ENCODE measurements at regions not wholly inside any gene's neighbourhood (a gene's known extent, or its start where the extent isn't known, plus 50 kb on each side); places are given as distances from the start of the nearest gene placed in this dataset.

GRCh38 chr3:162521669-162522068 is 1025.1 kb downstream of the OTOL1 start:
- POLR2A ChIA-PET, result no interaction called here
- H3K27ac Mint-ChIP-seq, result no peak overlapping the region
- no peaks in the 10 kb centered on the region for H3K9me3 Mint-ChIP-seq
- DNase-seq, result no peak
- no peaks in the 10 kb centered on the region for H3K27me3 Mint-ChIP-seq
- H3K4me1 Mint-ChIP-seq, result no peaks in the 10 kb centered on the region
- H3K36me3 Mint-ChIP-seq (ENCODE audit: low read depth), result no peaks in the 10 kb centered on the region
- H3K4me3 Mint-ChIP-seq, result no peak overlapping the region
- CTCF ChIA-PET, result no interaction called here

GRCh38 chr3:162525066-162525742 is 1028.6 kb downstream of the OTOL1 start:
- H3K4me1 Mint-ChIP-seq, result no peaks in the 10 kb centered on the region
- H3K36me3 Mint-ChIP-seq (ENCODE audit: low read depth), result no peaks in the 10 kb centered on the region
- H3K27me3 Mint-ChIP-seq, result no peaks in the 10 kb centered on the region
- H3K4me3 Mint-ChIP-seq, result no peak overlapping the region
- POLR2A ChIA-PET, result no interaction called here
- CTCF ChIA-PET, result no interaction called here
- DNase-seq, result no peak
- H3K9me3 Mint-ChIP-seq, result peaks cover 2% of the 10 kb centered on the region
- H3K27ac Mint-ChIP-seq, result no peak overlapping the region

- Mint-ChIP-seq H3K27ac (no peak overlapping the region), H3K36me3 (ENCODE audit: low read depth) (no peaks in the 10 kb centered on the region), H3K4me3 (no peak overlapping the region), H3K27me3 (no peaks in the 10 kb centered on the region), H3K4me1 (no peaks in the 10 kb centered on the region), H3K9me3 (peaks cover 2% of the 10 kb centered on the region)
- POLR2A ChIA-PET, result no interaction called here
- CTCF ChIA-PET, result no interaction called here
- no peak for DNase-seq
These were observed 1029.2 kb downstream of the OTOL1 start for GRCh38 chr3:162525771-162526170.

- Mint-ChIP-seq H3K4me3 (no peak overlapping the region), H3K27ac (no peak overlapping the region), H3K9me3 (no peaks in the 10 kb centered on the region), H3K27me3 (no peaks in the 10 kb centered on the region), H3K4me1 (no peaks in the 10 kb centered on the region), H3K36me3 (ENCODE audit: low read depth) (no peaks in the 10 kb centered on the region)
- no peak for DNase-seq
- ChIA-PET CTCF (no interaction called here), POLR2A (no interaction called here)
These were observed 1037.8 kb downstream of the OTOL1 start for GRCh38 chr3:162534431-162534830.

- no peak for DNase-seq
- CTCF ChIA-PET, result interaction anchor here (0.7 kb wide), 1 partner anchor 20 kb away, joined by 3 read pairs; no protein-coding TSS in a partner anchor
- Mint-ChIP-seq H3K27me3 (no peaks in the 10 kb centered on the region), H3K36me3 (ENCODE audit: low read depth) (no peaks in the 10 kb centered on the region), H3K27ac (no peak overlapping the region), H3K9me3 (no peaks in the 10 kb centered on the region), H3K4me3 (no peak overlapping the region), H3K4me1 (no peaks in the 10 kb centered on the region)
- POLR2A ChIA-PET, result no interaction called here
These were observed 1041.9 kb downstream of the OTOL1 start for GRCh38 chr3:162538491-162538890.

- no peak overlapping the region for H3K4me3 Mint-ChIP-seq
- H3K27me3 Mint-ChIP-seq, result no peaks in the 10 kb centered on the region
- no peaks in the 10 kb centered on the region for H3K4me1 Mint-ChIP-seq
- no peak overlapping the region for H3K27ac Mint-ChIP-seq
- POLR2A ChIA-PET, result no interaction called here
- CTCF ChIA-PET, result interaction anchor here (0.7 kb wide), 1 partner anchor 20 kb away, joined by 3 read pairs; no protein-coding TSS in a partner anchor
- DNase-seq, result no peak
- H3K9me3 Mint-ChIP-seq, result no peaks in the 10 kb centered on the region
- H3K36me3 Mint-ChIP-seq (ENCODE audit: low read depth), result no peaks in the 10 kb centered on the region
These were observed 1042.3 kb downstream of the OTOL1 start for GRCh38 chr3:162538906-162539305.

- no peaks in the 10 kb centered on the region for H3K9me3 Mint-ChIP-seq
- no peaks in the 10 kb centered on the region for H3K36me3 Mint-ChIP-seq (ENCODE audit: low read depth)
- H3K4me1 Mint-ChIP-seq, result no peaks in the 10 kb centered on the region
- no peak for DNase-seq
- ChIA-PET CTCF (no interaction called here), POLR2A (no interaction called here)
- H3K4me3 Mint-ChIP-seq, result no peak overlapping the region
- H3K27me3 Mint-ChIP-seq, result no peaks in the 10 kb centered on the region
- H3K27ac Mint-ChIP-seq, result no peak overlapping the region
These were observed 1043.8 kb downstream of the OTOL1 start for GRCh38 chr3:162540421-162540820.

GRCh38 chr3:162541923-162542322 is 1045.3 kb downstream of the OTOL1 start:
- POLR2A ChIA-PET, result no interaction called here
- no peaks in the 10 kb centered on the region for H3K9me3 Mint-ChIP-seq

GRCh38 chr3:162544246-162544645 is 1047.6 kb downstream of the OTOL1 start:
- H3K27ac Mint-ChIP-seq, result no peak overlapping the region
- ChIA-PET POLR2A (no interaction called here), CTCF (no interaction called here)
- H3K27me3 Mint-ChIP-seq, result no peaks in the 10 kb centered on the region
- H3K9me3 Mint-ChIP-seq, result no peaks in the 10 kb centered on the region
- no peaks in the 10 kb centered on the region for H3K4me1 Mint-ChIP-seq
- no peaks in the 10 kb centered on the region for H3K36me3 Mint-ChIP-seq (ENCODE audit: low read depth)
- no peak for DNase-seq
- no peak overlapping the region for H3K4me3 Mint-ChIP-seq

More at GRCh38 chr3:162541923-162542322, 1045.3 kb downstream of the OTOL1 start:
- H3K36me3 Mint-ChIP-seq (ENCODE audit: low read depth), result no peaks in the 10 kb centered on the region
- CTCF ChIA-PET, result no interaction called here
- H3K27ac Mint-ChIP-seq, result no peak overlapping the region
- no peaks in the 10 kb centered on the region for H3K27me3 Mint-ChIP-seq
- no peak overlapping the region for H3K4me3 Mint-ChIP-seq
- DNase-seq, result no peak
- H3K4me1 Mint-ChIP-seq, result no peaks in the 10 kb centered on the region

GRCh38 chr3:162546910-162547309 is 1050.3 kb downstream of the OTOL1 start:
- H3K4me1 Mint-ChIP-seq, result no peaks in the 10 kb centered on the region

GRCh38 chr3:162547321-162547720 is 1050.7 kb downstream of the OTOL1 start:
- DNase-seq, result no peak
- no peaks in the 10 kb centered on the region for H3K4me1 Mint-ChIP-seq
- ChIA-PET CTCF (no interaction called here), POLR2A (no interaction called here)
- H3K36me3 Mint-ChIP-seq (ENCODE audit: low read depth), result no peaks in the 10 kb centered on the region
- no peak overlapping the region for H3K4me3 Mint-ChIP-seq
- no peaks in the 10 kb centered on the region for H3K9me3 Mint-ChIP-seq
- H3K27me3 Mint-ChIP-seq, result no peaks in the 10 kb centered on the region
- H3K27ac Mint-ChIP-seq, result no peak overlapping the region

More at GRCh38 chr3:162546910-162547309, 1050.3 kb downstream of the OTOL1 start:
- H3K4me3 Mint-ChIP-seq, result no peak overlapping the region
- H3K36me3 Mint-ChIP-seq (ENCODE audit: low read depth), result no peaks in the 10 kb centered on the region
- POLR2A ChIA-PET, result no interaction called here
- CTCF ChIA-PET, result no interaction called here
- H3K27me3 Mint-ChIP-seq, result no peaks in the 10 kb centered on the region
- H3K27ac Mint-ChIP-seq, result no peak overlapping the region
- no peaks in the 10 kb centered on the region for H3K9me3 Mint-ChIP-seq
- DNase-seq, result no peak

- POLR2A ChIA-PET, result no interaction called here
- H3K4me3 Mint-ChIP-seq, result no peak overlapping the region
- DNase-seq, result no peak
- H3K27ac Mint-ChIP-seq, result no peak overlapping the region
- H3K27me3 Mint-ChIP-seq, result no peaks in the 10 kb centered on the region
- no peaks in the 10 kb centered on the region for H3K4me1 Mint-ChIP-seq
- CTCF ChIA-PET, result no interaction called here
- no peaks in the 10 kb centered on the region for H3K36me3 Mint-ChIP-seq (ENCODE audit: low read depth)
- peaks cover 2% of the 10 kb centered on the region for H3K9me3 Mint-ChIP-seq
These were observed 1059.2 kb downstream of the OTOL1 start for GRCh38 chr3:162555761-162556160.

GRCh38 chr3:162558016-162558415 is 1061.4 kb downstream of the OTOL1 start:
- H3K27ac Mint-ChIP-seq, result no peak overlapping the region
- no peaks in the 10 kb centered on the region for H3K4me1 Mint-ChIP-seq
- POLR2A ChIA-PET, result no interaction called here
- H3K27me3 Mint-ChIP-seq, result no peaks in the 10 kb centered on the region
- no peak for DNase-seq
- peaks cover 2% of the 10 kb centered on the region for H3K9me3 Mint-ChIP-seq
- CTCF ChIA-PET, result no interaction called here
- no peaks in the 10 kb centered on the region for H3K36me3 Mint-ChIP-seq (ENCODE audit: low read depth)
- no peak overlapping the region for H3K4me3 Mint-ChIP-seq

- POLR2A ChIA-PET, result no interaction called here
- no peak overlapping the region for H3K4me3 Mint-ChIP-seq
- CTCF ChIA-PET, result no interaction called here
- no peak for DNase-seq
- H3K27me3 Mint-ChIP-seq, result no peaks in the 10 kb centered on the region
- H3K9me3 Mint-ChIP-seq, result peaks cover 4% of the 10 kb centered on the region
- H3K27ac Mint-ChIP-seq, result no peak overlapping the region
- no peaks in the 10 kb centered on the region for H3K4me1 Mint-ChIP-seq
- H3K36me3 Mint-ChIP-seq (ENCODE audit: low read depth), result no peaks in the 10 kb centered on the region
These were observed 1072.1 kb downstream of the OTOL1 start for GRCh38 chr3:162568706-162569105.

Measured in activated CD4-positive, alpha-beta T cell treated with anti-CD3 and anti-CD28 coated beads, Interleukin-2, amount 10 ng/mL, durations not matched to agents 7 days and 5 days (primary cell).